ENCODE measurements at regions not wholly inside any gene's neighbourhood (a gene's known extent, or its start where the extent isn't known, plus 50 kb on each side); places are given as distances from the start of the nearest gene placed in this dataset.

- no peak for TF ChIP-seq CTCF (IDR thresholded peaks at IDR 0.05)
- no peak for TF ChIP-seq POLR2A (IDR thresholded peaks at IDR 0.05)
Measured at GRCh38 chr10:33706191-33706590, 371.7 kb upstream of the NRP1 start.

Measured in uterus (tissue), 2 donors.